ENCODE measurements at regions not wholly inside any gene's neighbourhood (a gene's known extent, or its start where the extent isn't known, plus 50 kb on each side); places are given as distances from the start of the nearest gene placed in this dataset.

DNA sequence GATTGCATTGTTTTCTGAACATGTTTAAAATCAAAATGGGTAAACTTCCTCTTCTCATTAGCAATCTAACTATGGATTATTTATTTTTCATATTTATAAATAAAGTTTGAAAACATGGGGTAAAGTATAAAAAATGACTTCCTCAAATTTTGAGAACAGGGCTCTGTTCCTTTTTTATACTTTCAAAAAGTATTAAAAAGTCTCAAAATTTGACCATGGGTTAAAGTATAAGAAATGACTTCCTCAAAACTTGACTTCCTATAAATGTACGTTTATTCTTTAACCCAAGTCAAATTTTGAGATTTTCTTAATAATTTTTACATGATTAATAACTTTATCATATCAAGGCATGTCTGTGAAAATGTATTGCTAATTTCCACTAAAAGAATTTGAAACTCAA lies 512.4 kb downstream of the GALR1 start:
- intact Hi-C loops (cut with DNase I): no loop called here
- ATAC-seq (no peak), DNase-seq (no peak)

DNA sequence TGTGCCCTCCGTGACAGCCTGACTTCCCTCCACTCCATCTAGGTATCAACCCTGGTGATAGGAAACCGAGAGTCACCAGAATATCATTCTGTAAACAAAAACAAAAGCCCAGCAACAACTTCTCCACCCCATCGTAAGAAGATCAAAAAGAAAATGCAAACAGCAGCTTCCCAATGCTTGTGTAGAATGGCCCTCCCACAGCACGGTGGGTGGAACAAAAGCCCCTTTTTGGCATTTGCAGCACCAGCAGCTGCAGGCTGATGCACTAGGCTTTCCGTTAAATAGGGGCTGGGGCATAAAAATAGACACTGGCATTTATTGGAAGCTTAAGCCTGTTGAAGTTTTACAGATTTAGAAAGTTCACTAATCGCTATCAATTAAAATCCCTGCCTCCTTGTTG lies 513.0 kb downstream of the GALR1 start:
- ATAC-seq (no peak), DNase-seq (no peak)
- intact Hi-C loops (cut with DNase I): no loop called here

DNA sequence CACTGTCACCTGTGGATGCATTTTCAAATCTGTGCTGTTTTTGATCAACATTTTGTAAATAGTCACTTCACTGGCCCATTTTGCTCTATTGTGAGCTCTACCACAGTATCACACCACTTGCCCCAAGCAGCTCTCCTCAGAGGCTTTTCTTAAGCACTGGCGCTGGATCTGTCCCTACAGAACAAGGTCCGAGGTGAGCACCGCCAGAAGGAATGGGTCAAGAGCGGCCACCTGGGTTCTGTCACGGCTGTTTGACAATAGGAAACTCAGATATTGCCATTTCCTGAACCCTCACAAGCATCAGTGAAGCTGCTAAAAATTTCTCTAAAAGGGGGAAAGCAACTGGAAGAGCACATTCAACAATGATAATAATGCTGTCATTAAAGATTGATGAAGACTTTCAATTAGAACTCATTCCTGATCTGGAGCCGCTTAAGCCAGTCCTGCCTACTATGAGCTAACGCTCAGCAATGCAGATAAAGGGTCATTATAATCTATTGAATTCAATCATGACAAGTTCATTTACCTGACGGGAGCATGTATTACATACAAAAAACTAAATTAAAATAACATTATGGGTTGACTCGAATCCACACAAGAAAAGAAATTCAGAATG lies 514.0 kb downstream of the GALR1 start:
- ATAC-seq: no peak
- intact Hi-C loops (cut with DNase I): no loop called here
- no peak for DNase-seq

DNA sequence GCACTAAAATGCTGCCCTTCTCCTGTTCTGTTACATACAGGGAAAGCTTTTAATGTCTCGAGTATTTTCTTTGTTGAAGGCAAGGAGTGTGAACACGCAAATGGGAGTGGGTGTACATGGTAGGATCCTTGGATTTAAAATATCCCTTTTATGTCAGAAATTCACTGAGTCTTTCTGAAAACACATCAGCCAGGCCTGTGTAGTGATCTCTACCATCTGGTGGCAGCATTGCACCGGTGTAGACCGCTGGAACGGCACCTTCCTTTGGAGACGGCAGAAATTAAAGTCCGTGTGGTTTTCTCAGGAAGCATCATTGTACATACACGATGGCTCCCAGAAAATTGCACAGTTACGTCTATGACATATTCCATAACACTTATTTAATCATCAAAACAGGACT lies 515.8 kb downstream of the GALR1 start:
- DNase-seq: no peak
- intact Hi-C loops (cut with DNase I): no loop called here

DNA sequence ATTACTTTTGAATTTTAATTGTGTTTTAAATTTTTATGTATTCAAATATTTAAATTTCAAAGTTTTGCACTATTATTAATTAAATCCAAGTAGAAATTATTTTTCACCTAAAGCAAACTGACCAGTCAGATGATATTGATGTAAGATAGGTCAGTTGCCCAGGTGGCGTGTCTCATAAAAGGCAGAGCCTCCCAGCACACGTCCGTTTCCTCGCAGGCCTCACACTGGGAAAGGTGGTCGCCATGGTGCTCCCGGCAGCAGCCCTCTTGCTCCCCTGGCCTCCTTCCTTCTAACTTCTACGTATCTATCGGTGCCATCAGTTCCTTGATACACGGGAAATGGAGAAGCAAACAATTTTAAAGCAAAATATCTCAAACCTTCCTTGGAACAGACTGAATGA lies 516.8 kb downstream of the GALR1 start:
- DNase-seq (no peak), ATAC-seq (no peak)
- intact Hi-C loops (cut with DNase I): no loop called here

More for the DNA sequence above, 515.8 kb downstream of the GALR1 start:
- ATAC-seq: no peak

DNA sequence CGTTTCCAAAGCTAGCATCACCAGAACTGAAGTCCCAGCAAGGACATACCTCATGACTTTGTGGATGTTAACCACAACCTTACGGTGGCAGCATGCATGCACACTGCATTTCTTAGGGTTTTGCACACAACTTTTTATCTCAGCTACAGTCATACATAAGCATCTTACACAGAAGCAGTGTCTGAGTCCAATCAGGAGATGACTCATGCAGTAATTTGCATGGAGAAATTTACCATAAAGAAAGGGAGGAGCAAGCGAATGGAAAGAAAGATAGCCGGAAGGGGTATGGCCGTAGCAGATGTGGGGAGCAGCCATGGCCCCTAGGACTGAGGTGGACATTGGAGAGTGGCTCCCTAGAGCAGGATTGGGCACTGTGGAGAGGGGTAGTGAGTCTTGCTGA lies 522.5 kb downstream of the GALR1 start:
- ATAC-seq: no peak
- DNase-seq: no peak
- intact Hi-C loops (cut with DNase I): no loop called here

DNA sequence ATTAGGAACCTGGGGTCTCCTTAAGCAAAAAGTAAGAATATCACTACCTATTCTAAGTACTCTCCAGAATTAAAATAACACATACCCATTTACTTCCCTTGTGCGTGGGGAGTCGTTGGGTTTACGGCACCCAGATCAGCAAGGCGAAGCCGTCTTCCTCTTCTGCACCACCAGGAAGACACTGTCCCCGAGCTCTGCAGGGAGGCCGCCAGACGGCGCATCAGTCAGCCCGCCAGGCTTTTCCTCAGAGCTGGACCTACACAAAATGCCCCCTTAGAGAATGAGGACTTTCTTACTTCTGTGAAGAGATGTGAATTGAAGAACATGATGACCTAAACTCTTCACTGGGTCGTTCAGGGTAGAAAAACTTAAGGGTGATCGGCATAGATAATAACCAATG lies 526.5 kb downstream of the GALR1 start:
- ATAC-seq (no peak), DNase-seq (no peak)
- intact Hi-C loops (cut with DNase I): no loop called here

DNA sequence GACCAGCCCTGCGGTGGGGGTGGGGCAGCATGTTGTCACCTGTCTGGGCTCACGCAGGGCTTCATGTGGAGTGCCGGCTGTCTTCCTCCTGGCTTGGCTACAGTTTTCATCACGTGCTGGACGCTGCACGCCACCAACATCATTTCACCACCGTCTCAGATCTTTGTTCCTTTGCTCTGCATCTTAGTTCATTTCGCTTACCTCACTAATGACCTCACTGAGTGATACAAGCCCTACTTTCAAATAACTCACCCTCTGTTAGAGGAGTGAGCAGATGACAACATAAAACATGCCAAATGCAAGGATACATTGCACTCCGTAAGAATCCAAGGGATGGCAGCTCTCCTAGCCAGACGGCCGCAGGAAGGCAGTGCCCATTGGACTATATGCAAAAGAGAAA lies 527.5 kb downstream of the GALR1 start:
- ATAC-seq (no peak), DNase-seq (no peak)
- intact Hi-C loops (cut with DNase I): no loop called here

DNA sequence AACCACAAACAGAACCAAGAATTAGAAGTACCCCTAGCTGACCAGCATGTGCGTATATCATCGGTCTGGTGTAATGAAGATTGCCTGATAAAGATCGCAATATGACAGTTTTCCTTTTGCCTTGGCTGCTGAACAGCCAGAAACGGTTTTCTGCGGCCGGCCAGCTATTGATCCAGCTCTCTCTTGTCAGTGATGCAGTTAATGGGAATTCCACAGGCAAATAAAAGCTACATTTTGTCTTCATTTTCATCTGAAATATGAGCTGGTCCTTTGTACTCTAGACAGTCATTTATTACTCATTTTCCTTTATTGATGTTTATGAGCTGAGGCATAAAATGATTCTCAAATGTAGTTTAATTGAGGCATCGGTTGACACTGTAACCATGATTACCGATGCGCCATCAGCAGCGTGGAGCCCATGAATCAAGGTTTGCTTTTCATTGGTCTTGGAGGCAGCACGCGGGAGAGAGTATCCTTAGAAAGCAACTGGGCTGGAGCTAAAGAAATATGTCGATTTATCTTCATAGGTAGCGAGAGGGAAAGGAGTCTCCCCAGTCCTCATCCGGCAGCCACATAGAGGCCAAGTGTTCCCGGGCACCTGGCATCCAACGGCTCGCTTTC lies 535.2 kb downstream of the GALR1 start:
- intact Hi-C loops (cut with DNase I): no loop called here
- ATAC-seq (no peak), DNase-seq (no peak)

DNA sequence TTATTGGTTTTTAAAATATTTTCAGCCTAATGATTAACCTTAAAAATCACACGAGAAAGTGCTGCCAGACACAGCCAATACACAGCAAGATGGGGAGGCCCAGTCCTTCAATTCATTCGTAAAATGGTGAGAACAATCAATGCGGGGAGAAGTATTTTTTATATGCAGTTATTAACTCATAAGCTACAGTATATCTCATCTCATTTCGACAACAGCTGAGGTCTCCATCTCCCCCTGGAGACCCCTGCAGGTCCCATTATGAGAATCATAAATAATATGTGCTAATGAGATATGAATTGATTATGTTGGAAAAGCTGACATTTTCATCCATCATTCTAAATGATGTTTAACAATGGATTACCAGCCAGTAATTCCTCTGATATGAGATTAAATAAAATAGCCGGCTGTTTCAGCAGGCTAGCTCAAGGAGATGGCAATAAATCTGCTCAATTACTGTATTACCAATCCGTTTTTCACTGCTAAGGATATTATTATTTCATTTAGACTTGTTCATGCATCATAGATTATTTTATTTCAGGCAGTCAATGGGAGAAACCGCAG lies 535.8 kb downstream of the GALR1 start:
- intact Hi-C loops (cut with DNase I): no loop called here
- DNase-seq (no peak), ATAC-seq (no peak)

DNA sequence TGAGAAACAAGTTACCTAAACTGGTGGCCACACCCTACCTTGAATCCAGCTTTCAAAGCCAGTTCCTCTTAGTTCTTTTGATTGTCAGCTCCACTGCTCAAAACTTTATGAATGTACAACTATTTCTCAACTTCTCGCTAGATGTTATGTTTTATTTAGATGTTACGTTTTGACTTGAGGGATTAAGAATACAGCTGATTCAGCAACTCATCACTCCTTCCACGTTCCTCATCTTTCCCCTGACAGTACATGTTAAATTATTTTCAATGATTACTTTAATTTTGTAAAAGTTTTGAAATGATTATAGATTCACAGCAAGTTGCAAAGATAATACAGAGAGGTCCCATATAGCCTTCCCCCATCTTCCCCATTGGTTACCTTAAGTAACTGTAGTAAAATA lies 553.4 kb downstream of the GALR1 start:
- ATAC-seq: no peak
- intact Hi-C loops (cut with DNase I): no loop called here
- no peak for DNase-seq

DNA sequence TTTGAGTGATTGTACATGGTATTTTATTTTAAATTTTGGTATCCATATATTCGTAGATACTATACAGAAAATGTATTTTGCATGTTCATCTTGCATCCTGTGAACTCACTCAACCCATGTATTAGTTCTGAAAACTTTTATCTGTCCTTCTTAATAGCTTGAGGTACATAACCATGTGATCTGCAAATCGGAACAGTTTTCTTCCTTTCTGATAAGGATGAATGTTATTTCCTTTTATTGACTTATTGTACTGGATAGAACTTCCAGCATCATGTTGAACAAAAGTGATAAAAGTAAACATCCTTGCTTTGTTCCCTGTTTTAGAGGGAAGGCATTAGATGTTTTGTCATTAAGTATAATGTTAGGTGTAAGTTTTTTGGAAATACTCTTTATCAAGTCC lies 554.7 kb downstream of the GALR1 start:
- ATAC-seq: no peak
- intact Hi-C loops (cut with DNase I): no loop called here
- no peak for DNase-seq

DNA sequence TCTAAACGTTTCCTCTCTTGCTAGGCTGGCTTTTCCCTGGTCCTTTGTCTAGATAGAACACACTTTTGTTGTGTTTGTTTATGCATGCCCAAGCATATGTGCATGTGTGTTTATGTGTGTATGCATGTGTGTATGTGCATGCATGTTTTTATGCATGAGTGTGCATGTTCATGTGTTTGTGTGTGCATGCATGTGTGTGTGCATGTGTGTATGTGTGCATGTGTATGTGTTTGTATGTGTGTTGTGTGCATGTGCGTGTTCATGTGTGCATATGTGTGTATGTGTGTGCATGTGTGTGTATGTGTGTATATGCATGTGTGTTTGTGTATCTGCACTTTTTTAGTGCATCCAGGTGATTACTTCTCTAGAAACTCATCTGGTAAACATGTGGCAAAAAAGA lies 558.0 kb downstream of the GALR1 start:
- no peak for ATAC-seq
- no peak for DNase-seq
- intact Hi-C loops (cut with DNase I): no loop called here

DNA sequence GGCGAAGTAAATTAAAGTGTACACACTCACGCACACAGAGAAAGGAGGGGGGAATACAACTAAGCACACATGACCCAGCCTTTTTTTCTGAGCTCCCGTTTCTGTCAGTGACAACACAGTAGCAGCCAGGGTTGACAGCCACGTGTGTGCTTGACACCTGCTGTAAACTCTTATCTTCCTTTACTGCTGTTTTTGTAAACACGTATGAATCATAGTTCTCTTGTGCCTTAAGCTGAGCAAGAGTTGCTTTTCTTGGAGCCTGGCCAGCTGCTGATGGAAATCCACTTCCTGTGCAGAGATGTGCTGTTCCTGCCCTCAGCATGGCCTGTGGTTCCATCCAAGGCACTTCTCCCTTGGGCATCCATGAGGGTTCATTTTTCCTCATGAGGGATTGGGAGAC lies 561.9 kb downstream of the GALR1 start:
- intact Hi-C loops (cut with DNase I): no loop called here
- no peak for DNase-seq
- no peak for ATAC-seq

DNA sequence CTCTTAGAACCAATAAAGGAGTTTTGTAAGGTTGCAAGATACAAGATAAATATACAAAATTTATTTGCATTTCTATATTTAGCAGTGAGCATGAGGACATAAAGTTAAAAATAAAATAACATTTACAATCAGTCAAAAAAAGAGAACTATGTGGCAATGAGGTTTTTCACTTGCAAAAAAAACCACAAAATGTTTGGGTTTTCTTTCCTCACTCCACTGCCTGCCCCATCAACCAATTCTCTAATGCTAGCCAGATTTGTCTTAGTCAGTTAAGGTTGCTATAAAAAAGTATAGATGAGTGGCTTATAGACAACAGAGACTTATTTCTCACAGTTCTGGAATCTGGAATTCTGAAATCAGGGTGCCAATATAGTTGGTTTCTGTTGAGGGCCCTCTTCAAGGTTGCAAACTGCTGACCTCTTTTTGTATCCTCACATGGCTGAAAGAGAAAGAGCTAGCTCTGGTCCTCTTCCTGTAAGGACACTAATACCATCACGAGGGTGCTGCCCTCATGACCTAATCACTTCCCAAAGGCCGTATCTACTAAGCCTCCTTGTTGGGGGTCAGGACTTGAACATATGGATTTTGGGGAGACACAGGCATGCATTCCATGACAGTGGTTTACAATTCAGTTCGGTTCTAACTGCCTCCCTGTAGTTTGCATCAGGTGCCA lies 566.2 kb downstream of the GALR1 start:
- ATAC-seq (no peak), DNase-seq (no peak)
- intact Hi-C loops (cut with DNase I): no loop called here

DNA sequence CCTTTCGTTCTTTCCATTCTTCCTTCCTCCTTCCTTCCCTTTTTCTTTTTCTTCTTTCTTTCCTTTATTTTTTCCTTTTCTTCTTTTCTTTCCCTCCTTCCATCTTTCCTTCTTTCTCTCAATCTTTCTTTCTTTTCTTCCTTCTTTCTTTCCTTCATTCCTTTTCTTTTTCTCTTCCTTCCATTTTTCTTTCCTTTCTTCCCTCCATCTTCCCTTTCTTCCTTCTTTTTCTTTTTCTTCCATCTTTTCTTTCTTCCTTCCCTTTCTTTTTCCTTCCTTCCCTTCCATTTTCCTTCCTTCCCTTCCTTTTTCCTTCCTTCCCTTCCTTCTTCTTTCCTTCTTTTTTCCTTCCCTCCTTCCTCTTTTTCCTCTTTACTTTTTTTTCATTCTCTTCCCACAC lies 568.7 kb downstream of the GALR1 start:
- no peak for ATAC-seq
- no peak for DNase-seq
- intact Hi-C loops (cut with DNase I): no loop called here

DNA sequence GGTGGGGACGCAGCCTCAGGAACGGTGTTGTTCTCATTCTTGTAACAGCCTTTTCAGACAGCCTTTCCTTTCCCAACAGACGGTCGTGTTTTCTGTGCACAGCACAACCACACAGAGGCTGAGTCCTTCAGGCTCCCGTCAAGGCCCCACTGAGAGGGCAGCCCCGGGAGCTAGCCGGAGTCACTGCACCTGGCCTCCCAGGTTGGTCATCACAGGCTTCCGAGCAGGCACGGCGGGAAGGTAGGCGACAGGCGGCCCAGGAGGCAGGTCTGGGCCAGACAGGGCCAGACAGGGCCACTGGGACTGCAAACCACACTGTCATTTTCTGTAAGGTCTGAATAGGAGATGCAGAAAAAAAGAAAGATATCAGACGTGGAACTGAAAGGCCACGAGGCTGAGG lies 570.8 kb downstream of the GALR1 start:
- ATAC-seq: no peak
- intact Hi-C loops (cut with DNase I): no loop called here
- no peak for DNase-seq

DNA sequence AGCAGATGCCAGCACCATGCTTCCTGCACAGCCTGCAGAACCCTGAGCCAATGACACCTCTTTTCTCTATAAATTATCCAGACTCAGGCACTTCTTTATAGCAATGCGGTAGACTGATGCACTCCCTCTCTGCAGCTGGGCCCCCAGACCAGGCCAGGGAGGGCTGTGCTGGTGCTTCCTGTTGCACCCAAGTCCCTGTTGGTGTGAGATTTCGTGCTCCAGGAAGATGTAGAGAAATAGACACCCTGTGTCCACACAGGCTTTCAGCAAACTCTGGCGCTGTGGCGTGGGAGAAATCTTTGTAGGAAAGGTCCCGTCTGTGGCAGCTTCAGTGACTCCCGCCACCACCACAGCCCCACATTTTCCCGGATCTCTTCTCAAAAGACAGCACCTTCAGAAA lies 572.2 kb downstream of the GALR1 start:
- DNase-seq: no peak
- intact Hi-C loops (cut with DNase I): no loop called here
- ATAC-seq: no peak

DNA sequence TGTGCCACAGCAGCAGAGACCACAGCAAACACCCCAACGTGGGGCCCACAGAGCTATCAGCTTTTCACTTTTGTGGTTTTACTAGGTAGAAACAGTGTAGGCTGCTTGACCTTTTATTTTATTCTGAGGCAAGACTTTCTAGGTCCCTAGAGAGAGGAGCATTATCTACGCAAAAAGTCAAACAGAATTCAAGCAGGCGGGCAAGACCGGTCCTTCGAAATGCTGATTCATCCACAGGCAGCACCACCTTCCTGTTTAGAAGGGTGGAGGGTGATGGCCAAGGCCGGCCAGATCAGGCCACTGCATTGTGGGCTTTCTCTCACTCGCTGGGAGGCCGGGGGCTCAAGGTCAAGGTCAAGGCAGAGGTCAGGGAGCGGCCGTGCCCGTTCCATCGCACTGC lies 573.0 kb downstream of the GALR1 start:
- ATAC-seq (no peak), DNase-seq (no peak)
- intact Hi-C loops (cut with DNase I): no loop called here

DNA sequence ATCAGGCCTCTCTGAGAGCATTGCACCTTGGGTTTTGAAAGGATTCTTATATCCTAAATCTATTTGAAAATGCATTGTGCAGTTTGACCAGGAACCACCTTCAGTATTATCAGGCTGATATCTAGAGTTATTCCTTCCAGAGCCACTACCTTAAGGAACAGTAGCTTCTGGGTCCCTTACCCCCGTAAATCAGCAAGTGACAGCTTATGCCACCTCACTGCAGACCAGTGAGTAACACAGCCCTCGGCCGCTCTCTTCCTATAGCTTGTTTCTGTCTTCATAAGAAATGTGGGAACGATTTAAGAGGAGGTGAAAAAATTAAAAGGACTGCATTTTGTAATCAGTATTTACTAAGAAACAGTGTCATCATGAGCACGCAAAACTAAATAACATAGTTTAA lies 584.2 kb downstream of the GALR1 start:
- intact Hi-C loops (cut with DNase I): no loop called here
- DNase-seq (no peak), ATAC-seq (no peak)

DNA sequence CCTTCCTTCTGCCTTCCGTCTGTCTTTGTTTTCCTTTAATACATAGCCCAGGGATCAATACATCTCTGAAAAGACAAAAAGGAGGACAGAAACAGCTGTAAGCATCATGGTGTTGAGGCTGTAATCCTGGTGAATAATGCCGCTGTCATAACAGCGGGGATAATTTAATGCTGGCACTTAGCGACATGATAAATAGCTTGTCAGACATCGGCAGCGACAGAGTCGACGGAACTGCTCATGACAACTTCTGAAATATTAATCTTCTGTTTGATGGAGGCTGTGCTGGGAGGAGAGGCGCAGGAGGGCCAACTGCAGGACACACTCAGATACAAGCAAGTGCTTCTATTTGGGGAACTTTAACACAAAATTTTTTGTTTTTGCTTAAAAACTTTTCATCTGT lies 602.2 kb downstream of the GALR1 start:
- DNase-seq: no peak
- ATAC-seq: no peak
- intact Hi-C loops (cut with DNase I): no loop called here
